Sigmoid colon (tissue), 3 donors: ENCODE measurements at regions not wholly inside any gene's neighbourhood (a gene's known extent, or its start where the extent isn't known, plus 50 kb on each side); places are given as distances from the start of the nearest gene placed in this dataset.

Experiments
- CTCF ChIP-seq, 4 experiments: fragments of 450-650 bp in 3 of 4; fragments of 200-600 bp in 1 of 4; IDR thresholded peaks; one replicate each; pipeline ENCODE4 v1.5.1; 2016 to 2019; ENCODE audit warnings: antibody characterized with exemption in 4 of 4, mild to moderate bottlenecking in 3 of 4, moderate library complexity in 2 of 4
- POLR2A ChIP-seq, 2 donors: fragments of 450-650 bp; IDR thresholded peaks; one replicate each; pipeline ENCODE4 v1.6.1; 2016; ENCODE audit warnings: antibody characterized with exemption in 2 of 2, mild to moderate bottlenecking in 2 of 2, moderate library complexity in 2 of 2

- TF ChIP-seq POLR2A (IDR thresholded peaks at IDR 0.05) (no peak), CTCF (IDR thresholded peaks at IDR 0.05) (no peak)
Observed at GRCh38 chr3:168802766-168803165, 707.0 kb upstream of the GOLIM4 start.
